Trophoblast cell (in vitro differentiated cells and primary cell): ENCODE measurements at regions not wholly inside any gene's neighbourhood (a gene's known extent, or its start where the extent isn't known, plus 50 kb on each side); places are given as distances from the start of the nearest gene placed in this dataset.
A peak's percentile ranks its signal among the peaks of the same experiment; 100 is the strongest.

Experiments
- DNase-seq, 2 donors: peaks; one replicate each; pipeline ENCODE4 v3.0.0-alpha.2; 2016
- H2AFZ ChIP-seq: 2 replicates; pipeline ENCODE4 v1.6.1; 2013; ENCODE audit warnings: low read length, moderate library complexity, mild to moderate bottlenecking; ENCODE audit not compliant: insufficient read depth, poor library complexity
- H2AK5ac ChIP-seq: 2 replicates; pipeline ENCODE4 v1.6.1; 2013; ENCODE audit warnings: mild to moderate bottlenecking, low read length
- H2BK120ac ChIP-seq: 2 replicates; pipeline ENCODE4 v1.6.1; 2013; ENCODE audit warnings: low read length, mild to moderate bottlenecking, moderate library complexity; ENCODE audit not compliant: insufficient read depth, poor library complexity
- H2BK12ac ChIP-seq: 2 replicates; pipeline ENCODE4 v1.6.1; 2013; ENCODE audit warnings: mild to moderate bottlenecking, low read length, moderate library complexity
- H2BK5ac ChIP-seq: 2 replicates; pipeline ENCODE4 v1.6.1; 2013; ENCODE audit warnings: low read length, low read depth, moderate library complexity, mild to moderate bottlenecking; ENCODE audit not compliant: poor library complexity
- H3K14ac ChIP-seq: 2 replicates; pipeline ENCODE4 v1.6.1; 2013; ENCODE audit warnings: mild to moderate bottlenecking, low read length
- H3K18ac ChIP-seq: 2 replicates; pipeline ENCODE4 v1.6.1; 2013; ENCODE audit warnings: mild to moderate bottlenecking, low read length
- H3K23ac ChIP-seq: 2 replicates; pipeline ENCODE4 v1.6.1; 2013; ENCODE audit warnings: low read length
- H3K27ac ChIP-seq: 2 replicates; pipeline ENCODE4 v1.5.1; 2013; ENCODE audit warnings: low read depth, mild to moderate bottlenecking, inconsistent platforms, low read length, moderate library complexity
- H3K27me3 ChIP-seq: 2 replicates; pipeline ENCODE4 v1.6.1; 2013; ENCODE audit warnings: inconsistent platforms, mild to moderate bottlenecking, low read length, moderate library complexity; ENCODE audit not compliant: insufficient read depth
- H3K36me3 ChIP-seq, 2 experiments: 1 replicate in 1 of 2; 2 replicates in 1 of 2; pipeline ENCODE4 v1.6.1; 2013; ENCODE audit warnings: low read length in 2 of 2, mild to moderate bottlenecking in 2 of 2, moderate library complexity in 1 of 2; ENCODE audit not compliant: insufficient read depth in 2 of 2, control insufficient read depth in 1 of 2
- H3K4ac ChIP-seq: 2 replicates; pipeline ENCODE4 v1.6.1; 2013; ENCODE audit warnings: low read depth, mild to moderate bottlenecking, low read length, moderate library complexity
- H3K4me1 ChIP-seq, 2 experiments: 1 replicate in 1 of 2; 2 replicates in 1 of 2; pipeline ENCODE4 v1.6.1; 2013; ENCODE audit warnings: low read length in 2 of 2, mild to moderate bottlenecking in 2 of 2, moderate library complexity in 1 of 2; ENCODE audit not compliant: insufficient read depth in 2 of 2, control insufficient read depth in 1 of 2
- H3K4me2 ChIP-seq: 2 replicates; pipeline ENCODE4 v1.6.1; 2013; ENCODE audit warnings: inconsistent platforms, mild to moderate bottlenecking, low read length, moderate library complexity
- H3K4me3 ChIP-seq: 2 replicates; pipeline ENCODE4 v1.5.1; 2013; ENCODE audit warnings: mild to moderate bottlenecking, low read depth, low read length, inconsistent platforms
- H3K79me1 ChIP-seq: one replicate; pipeline ENCODE4 v1.6.1; 2013; ENCODE audit warnings: low read length
- H3K79me2 ChIP-seq: 2 replicates; pipeline ENCODE4 v1.6.1; 2013; ENCODE audit warnings: low read length, mild to moderate bottlenecking; ENCODE audit not compliant: control insufficient read depth, insufficient read depth, poor library complexity
- H3K9ac ChIP-seq: 2 replicates; pipeline ENCODE4 v1.6.1; 2013; ENCODE audit warnings: mild to moderate bottlenecking, low read length
- H3K9me3 ChIP-seq: 2 replicates; pipeline ENCODE4 v1.6.1; 2013; ENCODE audit warnings: low read depth, mild to moderate bottlenecking, control low read depth, inconsistent platforms, low read length; ENCODE audit not compliant: insufficient read depth
- H4K12ac ChIP-seq: 2 replicates; pipeline ENCODE4 v1.6.1; 2013; ENCODE audit warnings: low read depth, mild to moderate bottlenecking, low read length, moderate library complexity
- H4K8ac ChIP-seq: 2 replicates; pipeline ENCODE4 v1.6.1; 2013; ENCODE audit warnings: low read depth, mild to moderate bottlenecking, low read length, moderate library complexity
- H4K91ac ChIP-seq: one replicate; pipeline ENCODE4 v1.6.1; 2013; ENCODE audit warnings: low read depth, mild to moderate bottlenecking, low read length, moderate library complexity
- WGBS: extraction: QIAGEN DNeasy Blood & Tissue Kit; methylation state at CpG from one replicate; pipeline ENCODE4 v1.1.7; 2013; ENCODE audit warnings: missing lambda C conversion rate; ENCODE audit not compliant: insufficient read length, insufficient coverage; ENCODE audit errors: extremely low coverage; 5-methylcytosine and 5-hydroxymethylcytosine counted together

GRCh38 chr4:123853651-123854050 is 457.1 kb downstream of the SPRY1 start:
- Histone ChIP-seq H3K36me3 (no peaks in the 10 kb centered on the region), H2AFZ (no peak overlapping the region), H2BK120ac (no peak overlapping the region), H3K79me2 (no peaks in the 10 kb centered on the region), H3K4me1 (peaks cover 0 to 2% of the 10 kb centered on the region in 2 experiments), H3K4me2 (no peak overlapping the region), H3K9ac (no peak overlapping the region), H3K27me3 (no peaks in the 10 kb centered on the region), H4K8ac (no peak overlapping the region), H4K12ac (no peak overlapping the region), H2BK5ac (no peak overlapping the region), H3K4me3 (no peak overlapping the region), H3K18ac (no peak overlapping the region), H2BK12ac (no peak overlapping the region), H4K91ac (no peak overlapping the region), H3K27ac (no peak overlapping the region), H3K9me3 (no peaks in the 10 kb centered on the region), H3K4ac (no peak overlapping the region), H3K23ac (no peak overlapping the region), H2AK5ac (no peak overlapping the region), H3K79me1 (no peaks in the 10 kb centered on the region), H3K14ac (no peak overlapping the region)
- DNase-seq, result no peak
- WGBS, result no CpG with 5 or more reads among the region's 3 CpGs

GRCh38 chr4:123856689-123857545 is 460.3 kb downstream of the SPRY1 start:
- peaks cover 0 to 2% of the 10 kb centered on the region in 2 experiments for H3K4me1 ChIP-seq
- H4K91ac ChIP-seq, result no peak overlapping the region
- H4K8ac ChIP-seq, result no peak overlapping the region
- H2AFZ ChIP-seq, result peak overlapping the region; percentile 83
- peak in 1 of 2 donors; percentile 36 for DNase-seq
- no peak overlapping the region for H3K18ac ChIP-seq
- H2BK5ac ChIP-seq, result no peak overlapping the region
- H3K9ac ChIP-seq, result no peak overlapping the region
- H2BK120ac ChIP-seq, result no peak overlapping the region
- no peaks in the 10 kb centered on the region for H3K36me3 ChIP-seq
- H3K4ac ChIP-seq, result no peak overlapping the region
- H3K23ac ChIP-seq, result no peak overlapping the region
- no peaks in the 10 kb centered on the region for H3K79me1 ChIP-seq
- H3K4me2 ChIP-seq, result no peak overlapping the region
- no peak overlapping the region for H3K14ac ChIP-seq
- H3K27me3 ChIP-seq, result no peaks in the 10 kb centered on the region
- no peaks in the 10 kb centered on the region for H3K79me2 ChIP-seq
- no peak overlapping the region for H3K27ac ChIP-seq
- H3K9me3 ChIP-seq, result no peaks in the 10 kb centered on the region
- no peak overlapping the region for H2BK12ac ChIP-seq
- no CpG with 5 or more reads among the region's 9 CpGs for WGBS
- no peak overlapping the region for H2AK5ac ChIP-seq
- H4K12ac ChIP-seq, result no peak overlapping the region
- no peak overlapping the region for H3K4me3 ChIP-seq

- Histone ChIP-seq H3K79me2 (no peaks in the 10 kb centered on the region), H3K18ac (no peak overlapping the region), H4K8ac (no peak overlapping the region), H3K9me3 (no peaks in the 10 kb centered on the region), H2BK120ac (no peak overlapping the region), H2BK5ac (no peak overlapping the region), H3K23ac (no peak overlapping the region), H3K4me1 (peaks cover 0 to 2% of the 10 kb centered on the region in 2 experiments), H2AFZ (no peak overlapping the region), H3K9ac (no peak overlapping the region), H3K27ac (no peak overlapping the region), H2BK12ac (no peak overlapping the region), H3K36me3 (no peaks in the 10 kb centered on the region), H2AK5ac (no peak overlapping the region), H3K79me1 (no peaks in the 10 kb centered on the region), H3K14ac (no peak overlapping the region), H3K4me2 (no peak overlapping the region), H3K4me3 (no peak overlapping the region), H4K12ac (no peak overlapping the region), H4K91ac (no peak overlapping the region), H3K4ac (no peak overlapping the region), H3K27me3 (no peaks in the 10 kb centered on the region)
- DNase-seq, result no peak
- no CpG with 5 or more reads among the region's 1 CpG for WGBS
Measured at GRCh38 chr4:123858465-123858864, 461.9 kb downstream of the SPRY1 start.

- Histone ChIP-seq H3K4me2 (no peak overlapping the region), H2BK12ac (no peak overlapping the region), H2AFZ (no peak overlapping the region), H2BK5ac (no peak overlapping the region), H4K12ac (no peak overlapping the region), H3K9ac (no peak overlapping the region), H2BK120ac (no peak overlapping the region), H3K9me3 (peaks cover 2% of the 10 kb centered on the region), H3K36me3 (no peaks in the 10 kb centered on the region), H3K4me1 (no peaks in the 10 kb centered on the region), H3K27me3 (no peaks in the 10 kb centered on the region), H3K79me1 (no peaks in the 10 kb centered on the region), H3K4ac (no peak overlapping the region), H3K27ac (no peak overlapping the region), H3K4me3 (no peak overlapping the region), H2AK5ac (no peak overlapping the region), H3K18ac (no peak overlapping the region), H3K23ac (no peak overlapping the region), H3K14ac (no peak overlapping the region), H3K79me2 (no peaks in the 10 kb centered on the region), H4K8ac (no peak overlapping the region), H4K91ac (no peak overlapping the region)
- no peak for DNase-seq
- WGBS, result no CpG with 5 or more reads among the region's 4 CpGs
Measured at GRCh38 chr4:123862812-123863211, 466.2 kb downstream of the SPRY1 start.
